ENCODE measurements at regions not wholly inside any gene's neighbourhood (a gene's known extent, or its start where the extent isn't known, plus 50 kb on each side); places are given as distances from the start of the nearest gene placed in this dataset.

DNA sequence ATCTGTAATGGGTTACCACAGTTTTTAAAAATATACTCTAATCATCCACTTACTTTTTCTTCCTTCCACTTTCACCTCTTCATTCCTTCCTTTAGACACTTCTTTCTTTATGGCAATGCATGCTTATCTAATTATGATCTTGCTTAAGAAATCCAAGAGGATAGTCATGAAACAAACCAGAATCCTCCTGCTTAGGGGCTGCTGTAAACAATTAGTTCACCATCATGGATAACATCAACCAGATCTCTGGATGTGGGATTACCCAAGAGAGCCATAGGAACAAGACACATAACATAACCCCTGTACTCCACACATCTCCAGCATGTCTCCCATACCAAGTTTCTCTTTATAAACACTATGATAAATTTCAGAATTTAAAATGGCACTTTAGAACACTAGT lies 713.4 kb upstream of the PTPRD start:
- H3K4me3 ChIP-seq (ENCODE audit: low read depth, low read length): no peak overlapping the region
- TF ChIP-seq, protein P1, sequence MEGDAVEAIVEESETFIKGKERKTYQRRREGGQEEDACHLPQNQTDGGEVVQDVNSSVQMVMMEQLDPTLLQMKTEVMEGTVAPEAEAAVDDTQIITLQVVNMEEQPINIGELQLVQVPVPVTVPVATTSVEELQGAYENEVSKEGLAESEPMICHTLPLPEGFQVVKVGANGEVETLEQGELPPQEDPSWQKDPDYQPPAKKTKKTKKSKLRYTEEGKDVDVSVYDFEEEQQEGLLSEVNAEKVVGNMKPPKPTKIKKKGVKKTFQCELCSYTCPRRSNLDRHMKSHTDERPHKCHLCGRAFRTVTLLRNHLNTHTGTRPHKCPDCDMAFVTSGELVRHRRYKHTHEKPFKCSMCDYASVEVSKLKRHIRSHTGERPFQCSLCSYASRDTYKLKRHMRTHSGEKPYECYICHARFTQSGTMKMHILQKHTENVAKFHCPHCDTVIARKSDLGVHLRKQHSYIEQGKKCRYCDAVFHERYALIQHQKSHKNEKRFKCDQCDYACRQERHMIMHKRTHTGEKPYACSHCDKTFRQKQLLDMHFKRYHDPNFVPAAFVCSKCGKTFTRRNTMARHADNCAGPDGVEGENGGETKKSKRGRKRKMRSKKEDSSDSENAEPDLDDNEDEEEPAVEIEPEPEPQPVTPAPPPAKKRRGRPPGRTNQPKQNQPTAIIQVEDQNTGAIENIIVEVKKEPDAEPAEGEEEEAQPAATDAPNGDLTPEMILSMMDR (IDR thresholded peaks at IDR 0.05; ENCODE audit: low read depth, low read length, missing control alignments): no peak
- no peak for DNase-seq (ENCODE audit: low read depth)

DNA sequence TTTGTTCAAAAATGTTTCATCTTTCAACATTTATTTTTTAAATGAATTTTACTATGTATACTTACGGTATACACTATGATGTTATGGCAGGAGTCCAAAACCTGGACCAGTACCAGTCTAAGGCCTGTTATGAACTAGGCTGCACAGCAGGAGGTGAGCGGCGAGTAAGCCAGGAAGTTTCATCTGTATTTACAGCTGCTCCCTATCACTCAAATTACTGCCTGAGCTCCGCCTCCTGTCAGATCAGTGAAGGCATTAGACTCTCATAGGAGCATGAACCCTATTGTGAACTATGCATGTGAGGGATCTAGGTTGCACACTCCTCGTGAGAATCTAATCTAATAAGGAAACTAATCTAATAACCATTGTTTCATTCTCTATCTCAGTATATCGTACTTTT lies 715.5 kb upstream of the PTPRD start:
- TF ChIP-seq, protein P1 (IDR thresholded peaks at IDR 0.05; ENCODE audit: low read depth, low read length, missing control alignments): no peak
- DNase-seq (ENCODE audit: low read depth): no peak
- no peak overlapping the region for H3K4me3 ChIP-seq (ENCODE audit: low read depth, low read length)

DNA sequence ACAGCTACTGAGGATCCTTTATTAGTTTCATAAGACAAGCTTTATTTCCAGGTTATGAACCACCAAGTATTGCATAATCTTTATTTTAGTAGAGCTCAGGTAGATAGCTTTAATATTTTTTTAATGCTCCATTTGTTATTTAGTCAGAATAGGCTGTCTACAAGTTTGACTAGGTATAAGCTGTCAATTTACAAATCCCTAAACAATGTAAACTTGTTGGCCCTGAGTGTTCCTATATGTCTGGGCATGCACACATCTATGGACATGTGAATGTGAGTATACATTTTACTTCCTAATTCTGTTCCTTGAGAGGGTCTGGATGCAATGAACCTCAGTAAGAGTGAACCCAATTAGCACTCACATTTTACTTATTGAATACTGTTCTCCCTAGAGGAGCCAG lies 722.2 kb upstream of the PTPRD start:
- no peak for DNase-seq (ENCODE audit: low read depth)
- H3K4me3 ChIP-seq (ENCODE audit: low read depth, low read length): no peak overlapping the region
- TF ChIP-seq, protein P1 (IDR thresholded peaks at IDR 0.05; ENCODE audit: low read depth, low read length, missing control alignments): no peak

DNA sequence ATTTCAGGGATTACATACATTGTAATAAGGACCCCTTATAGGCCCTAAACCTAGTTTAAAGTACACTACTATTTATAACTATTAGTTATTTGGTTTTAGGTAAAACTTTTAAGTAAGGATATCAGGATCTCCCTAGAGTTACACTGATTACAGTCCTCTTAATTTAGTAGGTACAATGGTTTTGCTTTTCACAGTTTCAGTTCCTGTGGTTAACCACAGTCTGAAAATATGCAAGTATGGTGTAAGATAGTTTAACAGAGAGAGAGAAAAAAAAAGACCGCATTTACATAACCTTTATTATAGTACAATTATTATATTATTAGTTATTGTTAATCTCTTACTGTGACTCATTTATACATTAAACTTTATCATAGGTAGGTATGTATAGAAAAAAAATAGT lies 725.3 kb upstream of the PTPRD start:
- no peak overlapping the region for H3K4me3 ChIP-seq (ENCODE audit: low read depth, low read length)
- no peak for DNase-seq (ENCODE audit: low read depth)
- TF ChIP-seq, protein P1 (IDR thresholded peaks at IDR 0.05; ENCODE audit: low read depth, low read length, missing control alignments): no peak

DNA sequence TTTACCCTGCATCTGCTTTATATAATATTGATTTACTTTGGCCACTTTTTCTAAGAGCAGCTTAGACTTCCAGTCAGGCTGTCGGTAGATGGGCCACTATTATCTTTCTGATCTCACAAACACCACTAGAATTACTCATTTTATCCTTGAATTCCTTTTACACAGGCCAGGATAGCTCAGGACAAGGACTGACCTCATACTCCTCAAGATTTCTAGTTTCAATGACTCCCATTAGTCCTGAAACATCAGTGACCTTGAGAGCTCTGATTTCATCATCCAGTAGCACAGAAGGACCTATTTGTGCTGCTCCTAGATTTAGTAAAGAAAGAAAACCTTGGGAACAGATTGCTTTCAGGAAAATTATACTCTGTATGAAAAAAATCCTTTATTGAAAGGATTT lies 727.9 kb upstream of the PTPRD start:
- TF ChIP-seq, protein P1 (IDR thresholded peaks at IDR 0.05; ENCODE audit: low read depth, low read length, missing control alignments): no peak
- no peak overlapping the region for H3K4me3 ChIP-seq (ENCODE audit: low read depth, low read length)
- DNase-seq (ENCODE audit: low read depth): no peak

DNA sequence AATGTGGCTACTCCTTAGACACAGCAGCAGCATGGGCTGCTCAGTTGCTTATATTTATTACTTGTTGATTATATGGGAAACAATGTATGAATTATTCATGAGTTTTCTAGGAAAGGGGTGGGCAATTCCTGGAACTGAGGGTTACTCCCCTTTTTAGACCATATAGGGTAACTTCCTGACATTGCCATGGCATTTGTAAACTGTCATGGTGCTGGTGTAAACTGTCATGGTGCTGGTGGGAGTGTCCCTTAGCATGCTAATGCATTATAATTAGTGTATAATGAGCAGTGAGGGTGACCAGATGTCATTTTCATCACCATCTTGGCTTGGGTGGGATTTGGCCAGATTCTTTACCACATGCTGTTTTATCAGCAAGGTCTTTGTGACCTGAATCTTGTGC lies 734.6 kb upstream of the PTPRD start:
- no peak for DNase-seq (ENCODE audit: low read depth)
- TF ChIP-seq, protein P1 (IDR thresholded peaks at IDR 0.05; ENCODE audit: low read depth, low read length, missing control alignments): no peak
- no peak overlapping the region for H3K4me3 ChIP-seq (ENCODE audit: low read depth, low read length)

DNA sequence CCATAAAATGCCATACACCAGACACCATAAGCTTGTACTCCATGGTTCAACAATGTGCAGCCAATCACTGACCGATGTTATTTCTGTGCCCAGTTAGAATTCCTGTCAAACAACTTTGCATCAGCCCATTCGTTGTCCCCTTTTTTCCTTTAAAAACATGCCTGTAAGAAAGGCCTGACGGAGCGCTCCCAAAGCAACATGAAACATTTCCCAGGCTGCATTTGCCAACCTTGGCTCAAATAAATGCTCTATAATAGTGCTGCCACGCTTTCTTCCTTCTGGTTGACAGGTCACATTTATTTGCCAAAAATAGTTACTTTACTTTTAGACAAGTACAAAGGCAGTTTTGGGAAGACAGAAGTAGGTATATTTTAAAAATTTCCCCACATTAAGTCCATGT lies 735.6 kb upstream of the PTPRD start:
- TF ChIP-seq, protein P1 (IDR thresholded peaks at IDR 0.05; ENCODE audit: low read depth, low read length, missing control alignments): no peak
- no peak overlapping the region for H3K4me3 ChIP-seq (ENCODE audit: low read depth, low read length)
- DNase-seq (ENCODE audit: low read depth): no peak
